Stimulated activated CD4-positive, alpha-beta T cell treated with anti-CD3 and anti-CD28 coated beads, Interleukin-1b, Interleukin-23, amount 100 ng/mL, for 24 hours (primary cell): ENCODE measurements at regions not wholly inside any gene's neighbourhood (a gene's known extent, or its start where the extent isn't known, plus 50 kb on each side); places are given as distances from the start of the nearest gene placed in this dataset.

Experiments used
- DNase-seq, 4 experiments: peaks; one replicate each; pipeline ENCODE4 v3.0.0-alpha.2; 2020; ENCODE audit warnings: low read depth in 4 of 4, low spot score in 1 of 4

- no peak for DNase-seq
Measured at GRCh38 chr22:48941903-48942575, 885.6 kb downstream of the BRD1 start.

GRCh38 chr22:48941033-48941902, 886.4 kb downstream of the BRD1 start:
- no peak for DNase-seq

GRCh38 chr22:48940266-48941032, 887.2 kb downstream of the BRD1 start:
- DNase-seq: no peak

GRCh38 chr22:48939441-48940265, 888.0 kb downstream of the BRD1 start:
- DNase-seq: no peak

- DNase-seq: no peak
Measured at GRCh38 chr22:48938741-48939140, 888.9 kb downstream of the BRD1 start.

GRCh38 chr22:48937032-48937639, 890.5 kb downstream of the BRD1 start:
- no peak for DNase-seq

GRCh38 chr22:48936391-48936790, 891.3 kb downstream of the BRD1 start:
- DNase-seq: no peak

GRCh38 chr22:48934446-48934845, 893.2 kb downstream of the BRD1 start:
- no peak for DNase-seq

- no peak for DNase-seq
Measured at GRCh38 chr22:48931452-48931851, 896.2 kb downstream of the BRD1 start.

GRCh38 chr22:48929276-48929790, 898.3 kb downstream of the BRD1 start:
- DNase-seq: no peak

- no peak for DNase-seq
Measured at GRCh38 chr22:48927591-48927990, 900.1 kb downstream of the BRD1 start.

- no peak for DNase-seq
Measured at GRCh38 chr22:48926643-48927042, 901.0 kb downstream of the BRD1 start.

- DNase-seq: no peak
Measured at GRCh38 chr22:48926136-48926535, 901.5 kb downstream of the BRD1 start.

GRCh38 chr22:48925450-48925849, 902.2 kb downstream of the BRD1 start:
- no peak for DNase-seq

GRCh38 chr22:48923996-48924395, 903.7 kb downstream of the BRD1 start:
- no peak for DNase-seq

GRCh38 chr22:48923165-48923865, 904.4 kb downstream of the BRD1 start:
- no peak for DNase-seq

GRCh38 chr22:48921411-48921903, 906.2 kb downstream of the BRD1 start:
- no peak for DNase-seq

- no peak for DNase-seq
Measured at GRCh38 chr22:48920776-48921241, 906.9 kb downstream of the BRD1 start.

GRCh38 chr22:48919851-48920589, 907.7 kb downstream of the BRD1 start:
- DNase-seq: no peak
